ENCODE measurements at regions not wholly inside any gene's neighbourhood (a gene's known extent, or its start where the extent isn't known, plus 50 kb on each side); places are given as distances from the start of the nearest gene placed in this dataset.
"Not testable (repeated sequence)": the region's sequence is repeated elsewhere in the genome, so short reads cannot be mapped to it uniquely, and the experiment has no call there.

DNA sequence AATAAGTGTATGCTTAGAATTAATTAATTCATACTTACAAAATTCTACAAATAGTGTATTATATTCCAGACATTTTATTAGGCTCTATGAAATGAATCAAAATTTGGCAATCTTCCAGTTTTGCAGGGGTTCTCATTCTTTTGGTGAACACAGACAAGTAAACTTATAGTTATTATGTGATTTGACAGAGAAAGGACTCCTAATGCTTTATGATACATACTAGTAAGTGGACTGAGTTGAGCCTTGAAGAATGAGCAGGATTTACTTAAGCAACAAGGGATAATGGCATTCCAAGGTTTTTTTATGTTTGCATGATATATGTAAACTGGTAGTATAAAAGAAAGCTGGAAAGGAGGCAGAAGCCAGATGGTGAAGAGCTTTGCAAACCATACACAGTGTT is 145.7 kb upstream of the FERD3L start:
- DNase-seq = no peak
- no peaks in the 10 kb centered on the region for H3K27me3 Mint-ChIP-seq (ENCODE audit: unreplicated experiment)
- peaks cover 8% of the 10 kb centered on the region for H3K4me1 Mint-ChIP-seq (ENCODE audit: low read depth, unreplicated experiment)
- no peaks in the 10 kb centered on the region for H3K9me3 Mint-ChIP-seq (ENCODE audit: unreplicated experiment)
- TF ChIP-seq, protein P1, sequence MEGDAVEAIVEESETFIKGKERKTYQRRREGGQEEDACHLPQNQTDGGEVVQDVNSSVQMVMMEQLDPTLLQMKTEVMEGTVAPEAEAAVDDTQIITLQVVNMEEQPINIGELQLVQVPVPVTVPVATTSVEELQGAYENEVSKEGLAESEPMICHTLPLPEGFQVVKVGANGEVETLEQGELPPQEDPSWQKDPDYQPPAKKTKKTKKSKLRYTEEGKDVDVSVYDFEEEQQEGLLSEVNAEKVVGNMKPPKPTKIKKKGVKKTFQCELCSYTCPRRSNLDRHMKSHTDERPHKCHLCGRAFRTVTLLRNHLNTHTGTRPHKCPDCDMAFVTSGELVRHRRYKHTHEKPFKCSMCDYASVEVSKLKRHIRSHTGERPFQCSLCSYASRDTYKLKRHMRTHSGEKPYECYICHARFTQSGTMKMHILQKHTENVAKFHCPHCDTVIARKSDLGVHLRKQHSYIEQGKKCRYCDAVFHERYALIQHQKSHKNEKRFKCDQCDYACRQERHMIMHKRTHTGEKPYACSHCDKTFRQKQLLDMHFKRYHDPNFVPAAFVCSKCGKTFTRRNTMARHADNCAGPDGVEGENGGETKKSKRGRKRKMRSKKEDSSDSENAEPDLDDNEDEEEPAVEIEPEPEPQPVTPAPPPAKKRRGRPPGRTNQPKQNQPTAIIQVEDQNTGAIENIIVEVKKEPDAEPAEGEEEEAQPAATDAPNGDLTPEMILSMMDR (IDR thresholded peaks at IDR 0.05; ENCODE audit: partially characterized antibody, unreplicated experiment) = no peak
- H3K36me3 Mint-ChIP-seq (ENCODE audit: unreplicated experiment) = no peaks in the 10 kb centered on the region
- H3K4me3 Mint-ChIP-seq (ENCODE audit: unreplicated experiment) = no peak overlapping the region
- H3K27ac Mint-ChIP-seq (ENCODE audit: unreplicated experiment) = no peak overlapping the region

DNA sequence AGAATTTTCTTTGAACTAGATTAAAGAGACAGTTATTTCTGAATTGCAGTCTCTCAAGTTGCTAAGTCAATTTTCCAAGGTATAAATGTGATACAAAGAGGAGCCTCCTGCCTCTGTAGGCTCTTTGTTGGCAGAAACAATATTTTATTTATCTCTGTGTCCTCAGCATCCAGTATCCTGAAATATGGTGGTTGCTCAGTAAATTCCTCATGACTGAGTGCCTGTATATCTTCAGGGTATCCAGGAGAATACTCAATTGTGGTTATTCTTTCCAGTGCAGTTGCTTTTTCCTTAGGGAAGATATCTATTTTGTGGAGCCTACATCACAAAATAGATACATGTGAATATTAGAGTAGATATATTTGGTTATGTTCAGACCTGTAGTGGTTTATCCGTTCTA is 144.8 kb upstream of the FERD3L start:
- Mint-ChIP-seq H3K27ac (ENCODE audit: unreplicated experiment) (no peak overlapping the region), H3K4me3 (ENCODE audit: unreplicated experiment) (no peak overlapping the region), H3K9me3 (ENCODE audit: unreplicated experiment) (no peaks in the 10 kb centered on the region), H3K27me3 (ENCODE audit: unreplicated experiment) (no peaks in the 10 kb centered on the region), H3K36me3 (ENCODE audit: unreplicated experiment) (no peaks in the 10 kb centered on the region), H3K4me1 (ENCODE audit: low read depth, unreplicated experiment) (peaks cover 8% of the 10 kb centered on the region)
- no peak for DNase-seq
- TF ChIP-seq, protein P1 (IDR thresholded peaks at IDR 0.05; ENCODE audit: partially characterized antibody, unreplicated experiment) = no peak

DNA sequence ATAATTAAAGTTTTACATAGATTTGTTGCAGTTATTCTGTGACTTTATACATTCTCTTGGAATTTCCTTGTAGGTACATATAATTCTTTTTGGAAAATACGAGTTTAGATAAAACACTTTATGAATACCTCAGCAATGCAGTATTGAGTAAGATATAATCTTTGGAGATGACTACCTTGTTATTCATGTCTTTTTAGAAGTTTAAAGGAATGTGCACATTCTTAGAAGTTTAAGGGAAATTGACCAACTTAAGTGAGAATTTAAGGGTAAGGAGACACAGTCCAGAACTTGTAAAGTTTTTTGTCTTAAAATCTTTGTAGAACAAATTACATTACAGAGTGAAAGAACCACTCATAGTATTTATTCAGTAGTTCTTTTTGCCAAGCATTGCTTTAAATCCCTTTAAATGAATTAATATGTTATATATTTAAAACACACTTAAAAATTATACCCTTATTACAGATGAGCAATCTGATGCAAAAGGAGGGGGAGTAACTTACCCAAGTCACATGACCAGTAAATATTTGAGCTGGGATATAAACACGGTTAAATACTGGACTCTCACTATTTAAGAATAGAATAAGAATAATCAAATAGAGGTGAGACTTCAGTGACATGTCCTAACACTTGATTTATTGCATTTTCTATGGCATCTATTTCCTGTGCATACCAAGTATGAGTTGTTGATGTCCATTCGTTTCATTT is 139.5 kb upstream of the FERD3L start:
- DNase-seq = no peak
- Mint-ChIP-seq H3K4me3 (ENCODE audit: unreplicated experiment) (no peak overlapping the region), H3K36me3 (ENCODE audit: unreplicated experiment) (no peaks in the 10 kb centered on the region), H3K27ac (ENCODE audit: unreplicated experiment) (no peak overlapping the region), H3K27me3 (ENCODE audit: unreplicated experiment) (no peaks in the 10 kb centered on the region), H3K9me3 (ENCODE audit: unreplicated experiment) (peaks cover 1% of the 10 kb centered on the region), H3K4me1 (ENCODE audit: low read depth, unreplicated experiment) (no peaks in the 10 kb centered on the region)
- TF ChIP-seq, protein P1 (IDR thresholded peaks at IDR 0.05; ENCODE audit: partially characterized antibody, unreplicated experiment) = no peak

DNA sequence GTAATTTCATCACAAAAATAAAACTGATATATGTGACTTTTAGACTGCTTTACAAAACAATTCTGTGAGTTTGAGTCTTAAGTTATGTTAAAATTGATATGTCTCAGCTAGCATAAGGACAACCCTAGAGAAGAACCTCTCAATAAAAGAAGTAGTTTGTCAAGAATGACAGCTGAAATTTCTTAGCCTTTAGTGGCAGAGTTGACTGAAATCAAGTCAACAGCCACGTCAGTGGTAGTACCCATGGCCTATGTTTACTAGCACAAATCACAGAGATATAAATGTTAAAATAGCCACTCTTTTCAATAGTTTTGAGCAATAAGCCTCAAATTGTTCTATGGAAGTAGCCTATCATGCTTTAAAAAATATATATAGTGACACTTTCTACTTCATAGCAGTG is 138.9 kb upstream of the FERD3L start:
- Mint-ChIP-seq H3K27ac (ENCODE audit: unreplicated experiment) (no peak overlapping the region), H3K27me3 (ENCODE audit: unreplicated experiment) (no peaks in the 10 kb centered on the region), H3K36me3 (ENCODE audit: unreplicated experiment) (no peaks in the 10 kb centered on the region), H3K9me3 (ENCODE audit: unreplicated experiment) (peaks cover 1% of the 10 kb centered on the region), H3K4me3 (ENCODE audit: unreplicated experiment) (no peak overlapping the region), H3K4me1 (ENCODE audit: low read depth, unreplicated experiment) (no peaks in the 10 kb centered on the region)
- TF ChIP-seq, protein P1 (IDR thresholded peaks at IDR 0.05; ENCODE audit: partially characterized antibody, unreplicated experiment) = no peak
- no peak for DNase-seq

DNA sequence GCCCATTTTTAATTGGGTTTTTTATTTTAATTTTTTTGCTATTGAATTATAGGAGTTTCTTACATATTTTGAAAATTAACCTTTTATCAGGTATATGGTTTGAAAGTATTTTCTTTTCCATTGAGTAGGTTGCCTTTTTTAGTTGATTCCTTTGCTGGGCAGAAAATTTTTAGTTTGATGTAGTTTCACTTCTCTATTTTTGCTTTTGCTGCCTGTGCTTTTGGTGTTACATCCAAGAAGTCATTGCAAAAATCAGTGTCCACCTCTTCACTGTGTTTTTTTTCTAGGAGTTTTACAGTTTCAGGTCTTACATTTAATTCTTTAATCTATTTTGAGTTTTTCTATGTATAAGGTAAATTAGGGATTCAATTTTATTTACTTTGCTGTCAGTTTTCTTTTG is 129.8 kb upstream of the FERD3L start:
- peaks cover 3% of the 10 kb centered on the region for H3K9me3 Mint-ChIP-seq (ENCODE audit: unreplicated experiment)
- H3K27me3 Mint-ChIP-seq (ENCODE audit: unreplicated experiment) = no peaks in the 10 kb centered on the region
- TF ChIP-seq, protein P1 (IDR thresholded peaks at IDR 0.05; ENCODE audit: partially characterized antibody, unreplicated experiment) = no peak

DNA sequence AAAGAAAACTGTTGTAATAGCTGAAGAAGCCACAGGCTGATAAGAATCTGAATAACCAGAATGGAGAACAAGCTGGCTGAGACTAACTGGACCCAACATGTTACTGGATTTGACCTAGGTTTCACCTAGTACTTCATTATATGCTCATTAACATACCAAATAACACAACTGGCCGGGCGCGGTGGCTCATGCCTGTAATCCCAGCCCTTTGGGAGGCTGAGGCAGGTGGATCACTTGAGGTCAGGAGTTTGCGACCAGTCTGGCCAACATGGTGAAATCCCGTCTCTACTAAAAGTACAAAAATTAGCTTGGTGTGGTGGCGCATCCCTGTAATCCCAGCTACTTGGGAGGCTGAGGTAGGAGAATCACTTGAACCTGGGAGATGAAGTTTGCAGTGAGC is 127.1 kb upstream of the FERD3L start:
- not testable (repeated sequence) for H3K27me3 Mint-ChIP-seq (ENCODE audit: unreplicated experiment); H3K27ac Mint-ChIP-seq (ENCODE audit: unreplicated experiment); H3K4me3 Mint-ChIP-seq (ENCODE audit: unreplicated experiment); H3K9me3 Mint-ChIP-seq (ENCODE audit: unreplicated experiment); H3K4me1 Mint-ChIP-seq (ENCODE audit: low read depth, unreplicated experiment); H3K36me3 Mint-ChIP-seq (ENCODE audit: unreplicated experiment); DNase-seq

More for the DNA sequence above, 129.8 kb upstream of the FERD3L start:
- Mint-ChIP-seq H3K4me1 (ENCODE audit: low read depth, unreplicated experiment) (no peaks in the 10 kb centered on the region), H3K27ac (ENCODE audit: unreplicated experiment) (no peak overlapping the region), H3K4me3 (ENCODE audit: unreplicated experiment) (no peak overlapping the region), H3K36me3 (ENCODE audit: unreplicated experiment) (no peaks in the 10 kb centered on the region)
- no peak for DNase-seq
